DMS 273 treated with DMSO at 0.1 percent for 48 hours (cell line): ENCODE measurements at regions not wholly inside any gene's neighbourhood (a gene's known extent, or its start where the extent isn't known, plus 50 kb on each side); places are given as distances from the start of the nearest gene placed in this dataset.

Experiments
- DNase-seq: peaks from one replicate; lab custom pipeline; 2025; lab: John Stamatoyannopoulos, UW

GRCh38 chr2:147062073-147062472 is 782.8 kb upstream of the ACVR2A start:
- no peak for DNase-seq

DNA sequence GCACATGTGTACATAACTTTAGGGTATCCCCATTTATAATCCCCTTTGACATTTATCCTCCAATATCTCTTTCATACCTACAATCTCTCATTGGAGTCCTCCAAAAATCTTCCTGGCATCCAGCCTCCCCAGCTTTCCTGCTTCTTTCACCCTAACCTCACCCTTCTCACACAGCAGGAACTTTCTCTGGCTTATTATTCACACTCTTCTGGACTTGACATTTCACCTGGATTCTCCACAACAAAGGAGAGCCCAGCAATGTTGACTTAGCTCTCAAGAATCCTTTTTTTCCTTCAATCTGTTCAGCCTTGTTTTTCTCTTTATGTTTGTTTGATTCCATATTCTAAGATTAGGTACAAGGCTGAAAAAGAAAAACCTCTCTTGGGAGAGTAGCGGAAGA is 783.6 kb upstream of the ACVR2A start:
- no peak for DNase-seq

- no peak for DNase-seq
These were observed 786.8 kb upstream of the ACVR2A start for GRCh38 chr2:147057892-147058490.

- DNase-seq, result no peak
These were observed 793.0 kb upstream of the ACVR2A start for GRCh38 chr2:147051814-147052213.

GRCh38 chr2:147051248-147051647 is 793.6 kb upstream of the ACVR2A start:
- DNase-seq, result no peak

- DNase-seq, result no peak
These were observed 794.9 kb upstream of the ACVR2A start for GRCh38 chr2:147049957-147050356.

- DNase-seq, result no peak
These were observed 798.4 kb upstream of the ACVR2A start for GRCh38 chr2:147046473-147046872.

- DNase-seq, result no peak
These were observed 799.7 kb upstream of the ACVR2A start for GRCh38 chr2:147045113-147045512.

DNA sequence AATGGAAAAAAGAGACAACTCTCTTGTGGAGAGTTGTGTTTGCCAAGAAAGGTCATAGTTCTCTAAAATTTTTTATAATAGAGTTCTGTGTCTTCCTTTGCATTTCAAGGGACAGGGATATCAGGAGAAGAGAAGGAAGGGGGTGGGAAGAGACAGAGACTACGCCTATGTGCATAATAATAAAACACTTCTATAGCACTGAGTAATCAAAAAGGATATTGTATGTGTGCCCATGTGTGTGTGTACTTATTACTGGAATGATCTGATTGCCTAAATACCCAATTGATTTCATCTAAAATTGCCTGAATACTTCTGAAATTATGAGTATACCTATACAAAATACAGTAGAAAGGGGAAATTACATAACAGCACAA is 803.7 kb upstream of the ACVR2A start:
- no peak for DNase-seq

GRCh38 chr2:147040298-147041120 is 804.3 kb upstream of the ACVR2A start:
- DNase-seq, result no peak

DNA sequence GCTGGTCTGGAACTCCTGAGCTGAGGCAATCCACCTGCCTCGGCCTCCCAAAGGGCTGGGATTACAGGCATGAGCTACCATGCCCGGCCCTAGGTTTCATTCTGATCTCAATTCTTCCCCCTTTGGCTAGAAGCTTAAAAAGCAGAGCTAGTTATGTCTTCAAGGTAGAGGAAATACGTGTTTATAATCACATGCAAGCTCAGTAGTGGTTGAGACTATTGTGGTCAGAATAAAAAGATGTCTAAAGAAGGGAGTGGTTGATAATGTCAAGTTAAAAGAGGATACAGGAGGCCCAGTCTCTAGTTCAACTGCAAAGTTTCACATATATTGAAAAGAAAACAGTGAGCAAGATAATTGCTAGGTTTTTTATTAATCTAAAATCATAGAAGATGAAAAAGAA is 807.8 kb upstream of the ACVR2A start:
- DNase-seq, result no peak

DNA sequence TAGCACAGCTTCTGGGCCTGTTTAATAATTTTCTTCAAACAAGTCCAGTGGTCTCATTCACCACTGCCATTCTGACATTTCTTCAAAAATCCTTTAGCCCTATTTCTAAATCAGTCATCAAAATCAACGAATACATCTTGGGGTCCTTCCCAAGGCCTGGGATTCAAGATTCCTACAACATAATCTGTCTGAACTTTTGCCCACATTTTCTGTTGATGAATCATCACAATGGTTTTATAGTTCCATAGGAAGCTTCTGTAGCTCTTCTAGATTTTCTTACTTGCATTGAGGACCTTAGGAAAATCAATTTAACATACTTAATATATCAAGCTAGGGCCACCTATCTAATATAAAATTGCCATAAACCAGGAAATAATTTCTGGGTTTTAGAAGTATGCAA is 811.8 kb upstream of the ACVR2A start:
- DNase-seq, result no peak

DNA sequence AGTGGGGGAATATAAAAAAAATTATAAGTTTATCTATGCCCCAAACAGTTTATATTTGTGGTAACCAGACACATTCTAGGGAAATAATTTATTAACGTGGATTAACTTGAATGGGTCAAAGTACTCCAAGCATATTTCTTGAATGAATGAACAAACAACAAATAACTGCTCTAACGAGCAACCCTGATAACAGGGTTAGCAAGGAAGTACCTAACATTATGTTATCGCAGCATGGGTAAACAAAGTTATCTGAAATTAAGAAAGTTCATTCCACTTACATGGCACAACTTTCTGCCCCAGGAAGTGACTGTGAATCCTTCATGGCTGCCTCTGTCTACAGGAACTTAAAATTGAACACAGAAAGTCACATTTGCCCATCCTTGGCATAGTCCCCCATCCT is 812.9 kb upstream of the ACVR2A start:
- no peak for DNase-seq

GRCh38 chr2:147030966-147031720 is 813.7 kb upstream of the ACVR2A start:
- DNase-seq, result no peak

- no peak for DNase-seq
These were observed 817.4 kb upstream of the ACVR2A start for GRCh38 chr2:147027436-147027835.

DNA sequence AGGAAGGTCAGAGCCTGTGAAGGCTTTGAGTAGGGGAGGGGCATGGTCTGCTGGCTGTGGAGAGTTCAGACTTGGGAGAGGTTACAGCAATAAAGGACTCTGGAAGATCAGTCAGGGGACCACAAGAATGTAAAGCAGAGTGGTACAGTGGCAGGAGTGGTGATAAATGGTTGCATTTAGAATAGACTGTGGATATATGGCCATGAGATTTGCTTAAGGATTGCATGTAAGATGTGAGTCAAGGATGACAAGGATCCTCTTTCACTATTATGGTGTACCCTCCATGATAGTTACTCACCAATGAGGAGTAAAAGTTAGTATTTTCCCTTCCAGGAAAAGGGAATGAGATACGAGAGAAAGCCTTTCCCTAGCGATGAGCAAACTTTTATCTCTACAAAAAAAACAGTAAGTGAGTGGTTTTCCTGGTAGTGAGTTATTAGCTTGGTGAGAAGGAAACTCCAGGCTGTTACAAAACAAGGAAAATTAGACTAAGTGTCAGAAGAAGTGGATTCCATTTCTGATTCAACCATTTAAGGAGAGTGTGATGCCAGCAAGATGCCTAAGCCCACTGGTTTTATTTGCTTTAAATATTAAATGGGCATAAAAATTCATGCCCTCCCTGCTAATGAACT is 818.0 kb upstream of the ACVR2A start:
- no peak for DNase-seq

GRCh38 chr2:147025646-147026585 is 818.9 kb upstream of the ACVR2A start:
- no peak for DNase-seq

GRCh38 chr2:147019311-147019710 is 825.5 kb upstream of the ACVR2A start:
- no peak for DNase-seq

DNA sequence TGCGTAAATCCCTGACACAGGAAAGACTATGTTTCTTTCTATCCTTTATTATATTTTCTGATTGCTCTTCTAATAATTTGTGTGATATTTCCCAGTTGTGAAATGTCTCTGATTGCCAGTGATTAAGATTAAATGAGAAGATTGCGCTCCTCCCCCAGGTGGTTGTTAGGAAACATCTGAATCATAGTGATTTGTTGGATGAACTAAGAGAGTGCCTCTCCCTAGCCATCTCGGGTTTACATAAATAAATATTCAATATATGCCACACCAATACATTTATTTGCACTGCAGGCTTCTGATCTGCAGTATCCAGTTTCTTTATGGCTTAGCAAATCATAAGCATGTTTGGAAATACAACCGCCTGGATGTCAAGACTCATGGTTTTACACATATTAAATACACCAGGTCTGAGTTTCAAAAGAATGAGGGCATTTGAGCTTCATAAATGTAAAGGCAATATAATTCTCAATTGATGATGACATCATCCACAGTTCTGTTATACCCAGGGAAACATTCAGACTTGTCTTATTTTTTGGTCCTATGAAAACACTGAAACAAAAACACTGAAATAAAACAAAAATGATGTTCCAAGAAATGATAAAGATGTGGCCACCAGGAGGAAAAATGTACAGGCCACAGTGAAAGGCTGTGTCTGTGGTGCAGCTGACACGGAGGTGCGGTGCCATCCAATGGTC is 826.7 kb upstream of the ACVR2A start:
- no peak for DNase-seq

GRCh38 chr2:147016181-147016580 is 828.6 kb upstream of the ACVR2A start:
- no peak for DNase-seq

DNA sequence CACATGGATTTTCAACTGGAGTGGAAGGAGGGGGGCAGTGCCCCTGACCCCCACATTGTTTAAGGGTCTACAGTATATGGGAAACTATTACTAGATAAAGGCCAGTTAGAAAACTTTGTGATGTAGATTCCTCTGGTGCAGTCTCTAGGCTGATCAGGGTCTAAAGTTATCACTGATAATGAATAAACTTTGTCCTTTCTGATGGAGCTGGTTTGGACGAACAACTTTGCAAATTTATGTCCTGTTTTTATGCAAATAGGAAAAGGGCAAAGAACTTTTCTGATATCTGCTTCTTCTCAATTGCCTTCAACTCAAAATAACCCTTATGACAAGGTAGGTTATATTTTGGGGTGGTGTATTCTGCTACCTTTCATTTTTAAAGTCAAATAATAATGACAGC is 829.2 kb upstream of the ACVR2A start:
- no peak for DNase-seq
